ENCODE measurements at regions not wholly inside any gene's neighbourhood (a gene's known extent, or its start where the extent isn't known, plus 50 kb on each side); places are given as distances from the start of the nearest gene placed in this dataset.

DNA sequence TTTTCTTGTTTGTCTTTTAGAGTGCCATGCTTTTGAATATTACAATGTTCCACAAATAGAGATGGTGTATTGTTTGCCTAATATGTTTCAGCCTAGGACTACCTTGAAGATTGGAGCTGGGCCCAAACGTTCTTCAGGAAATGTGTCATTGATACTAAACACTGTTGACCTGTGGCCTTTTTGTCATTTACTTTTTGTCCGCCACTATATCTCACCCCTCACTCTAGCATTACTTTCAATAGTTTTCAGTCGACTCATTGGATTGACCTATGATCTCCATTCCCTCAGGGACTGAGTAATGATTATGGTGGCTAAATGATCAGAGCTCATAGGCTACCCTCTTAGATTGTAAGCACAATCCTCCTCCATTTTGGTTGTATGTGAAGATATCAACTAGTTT is 115.8 kb downstream of the NUDT12 start:
- TF ChIP-seq, protein P1, sequence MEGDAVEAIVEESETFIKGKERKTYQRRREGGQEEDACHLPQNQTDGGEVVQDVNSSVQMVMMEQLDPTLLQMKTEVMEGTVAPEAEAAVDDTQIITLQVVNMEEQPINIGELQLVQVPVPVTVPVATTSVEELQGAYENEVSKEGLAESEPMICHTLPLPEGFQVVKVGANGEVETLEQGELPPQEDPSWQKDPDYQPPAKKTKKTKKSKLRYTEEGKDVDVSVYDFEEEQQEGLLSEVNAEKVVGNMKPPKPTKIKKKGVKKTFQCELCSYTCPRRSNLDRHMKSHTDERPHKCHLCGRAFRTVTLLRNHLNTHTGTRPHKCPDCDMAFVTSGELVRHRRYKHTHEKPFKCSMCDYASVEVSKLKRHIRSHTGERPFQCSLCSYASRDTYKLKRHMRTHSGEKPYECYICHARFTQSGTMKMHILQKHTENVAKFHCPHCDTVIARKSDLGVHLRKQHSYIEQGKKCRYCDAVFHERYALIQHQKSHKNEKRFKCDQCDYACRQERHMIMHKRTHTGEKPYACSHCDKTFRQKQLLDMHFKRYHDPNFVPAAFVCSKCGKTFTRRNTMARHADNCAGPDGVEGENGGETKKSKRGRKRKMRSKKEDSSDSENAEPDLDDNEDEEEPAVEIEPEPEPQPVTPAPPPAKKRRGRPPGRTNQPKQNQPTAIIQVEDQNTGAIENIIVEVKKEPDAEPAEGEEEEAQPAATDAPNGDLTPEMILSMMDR (IDR thresholded peaks at IDR 0.05), result no peak
- no peak for TF ChIP-seq POLR2A (IDR thresholded peaks at IDR 0.05)
